Fibroblast of pulmonary artery (primary cell): ENCODE measurements at regions not wholly inside any gene's neighbourhood (a gene's known extent, or its start where the extent isn't known, plus 50 kb on each side); places are given as distances from the start of the nearest gene placed in this dataset.

Source experiments
- DNase-seq: peaks from one replicate; pipeline ENCODE4 v3.0.0-alpha.2; 2010; ENCODE audit warnings: low read depth
- H3K4me3 ChIP-seq: replicated peaks from 2 replicates; pipeline ENCODE4 v1.5.1; 2011; ENCODE audit warnings: low read depth, mild to moderate bottlenecking, control low read depth, low read length, moderate library complexity
- TF ChIP-seq, protein P1 (sequence below): IDR thresholded peaks from 2 replicates; pipeline ENCODE4 v1.5.1; 2011; ENCODE audit warnings: mild to moderate bottlenecking, control low read depth, low read length, inconsistent platforms; ENCODE audit errors: missing control alignments

GRCh38 chr1:68651115-68651514 is 154.2 kb upstream of the DEPDC1 start:
- no peak for DNase-seq
- TF ChIP-seq, protein P1, sequence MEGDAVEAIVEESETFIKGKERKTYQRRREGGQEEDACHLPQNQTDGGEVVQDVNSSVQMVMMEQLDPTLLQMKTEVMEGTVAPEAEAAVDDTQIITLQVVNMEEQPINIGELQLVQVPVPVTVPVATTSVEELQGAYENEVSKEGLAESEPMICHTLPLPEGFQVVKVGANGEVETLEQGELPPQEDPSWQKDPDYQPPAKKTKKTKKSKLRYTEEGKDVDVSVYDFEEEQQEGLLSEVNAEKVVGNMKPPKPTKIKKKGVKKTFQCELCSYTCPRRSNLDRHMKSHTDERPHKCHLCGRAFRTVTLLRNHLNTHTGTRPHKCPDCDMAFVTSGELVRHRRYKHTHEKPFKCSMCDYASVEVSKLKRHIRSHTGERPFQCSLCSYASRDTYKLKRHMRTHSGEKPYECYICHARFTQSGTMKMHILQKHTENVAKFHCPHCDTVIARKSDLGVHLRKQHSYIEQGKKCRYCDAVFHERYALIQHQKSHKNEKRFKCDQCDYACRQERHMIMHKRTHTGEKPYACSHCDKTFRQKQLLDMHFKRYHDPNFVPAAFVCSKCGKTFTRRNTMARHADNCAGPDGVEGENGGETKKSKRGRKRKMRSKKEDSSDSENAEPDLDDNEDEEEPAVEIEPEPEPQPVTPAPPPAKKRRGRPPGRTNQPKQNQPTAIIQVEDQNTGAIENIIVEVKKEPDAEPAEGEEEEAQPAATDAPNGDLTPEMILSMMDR: no peak
- no peak overlapping the region for H3K4me3 ChIP-seq

DNA sequence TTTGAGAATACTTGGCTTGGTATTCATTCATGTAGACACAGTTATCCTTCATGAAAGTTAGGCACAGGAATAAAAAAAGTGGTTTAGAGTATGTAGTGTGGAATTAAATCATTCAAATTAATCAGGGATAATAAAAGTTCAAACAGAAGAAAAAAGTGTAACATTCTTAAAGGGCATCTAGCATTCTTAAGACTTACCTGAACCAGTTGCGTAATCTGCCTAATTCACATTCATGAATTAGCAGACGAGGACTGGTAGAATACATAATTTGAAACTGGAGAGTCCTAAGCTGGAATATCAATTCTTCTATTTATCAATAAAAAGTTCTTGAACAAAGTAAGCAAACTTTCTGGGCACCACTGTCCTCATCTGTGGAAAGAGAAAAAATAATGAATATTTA is 157.0 kb upstream of the DEPDC1 start:
- no peak for DNase-seq

GRCh38 chr1:68673771-68674170 is 176.9 kb upstream of the DEPDC1 start:
- no peak overlapping the region for H3K4me3 ChIP-seq
- DNase-seq: peak; percentile 28
- TF ChIP-seq, protein P1: no peak

More for the DNA sequence above, 157.0 kb upstream of the DEPDC1 start:
- H3K4me3 ChIP-seq: no peak overlapping the region
- TF ChIP-seq, protein P1: no peak

DNA sequence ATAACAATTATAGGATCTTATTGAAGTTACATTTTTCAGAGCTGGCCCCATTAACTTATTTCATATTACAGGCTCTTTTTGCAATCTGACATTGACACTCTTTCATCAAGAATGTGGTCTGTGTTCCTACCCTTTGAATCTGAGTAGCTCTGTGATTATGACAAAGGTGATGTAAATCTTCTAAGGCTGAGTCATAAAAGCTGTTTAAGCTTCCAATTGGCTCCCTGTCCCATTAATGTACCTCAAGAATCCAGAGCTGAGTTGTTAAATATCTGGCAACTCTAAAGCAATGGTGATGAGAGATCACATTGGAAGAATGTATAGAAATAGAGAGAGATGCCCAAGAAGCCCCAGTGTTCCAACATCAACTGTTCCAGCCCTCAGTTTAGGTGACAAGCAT is 178.5 kb upstream of the DEPDC1 start:
- DNase-seq: no peak
- TF ChIP-seq, protein P1: no peak
- no peak overlapping the region for H3K4me3 ChIP-seq

GRCh38 chr1:68677684-68678351 is 180.9 kb upstream of the DEPDC1 start:
- no peak overlapping the region for H3K4me3 ChIP-seq
- no peak for DNase-seq
- TF ChIP-seq, protein P1: no peak

DNA sequence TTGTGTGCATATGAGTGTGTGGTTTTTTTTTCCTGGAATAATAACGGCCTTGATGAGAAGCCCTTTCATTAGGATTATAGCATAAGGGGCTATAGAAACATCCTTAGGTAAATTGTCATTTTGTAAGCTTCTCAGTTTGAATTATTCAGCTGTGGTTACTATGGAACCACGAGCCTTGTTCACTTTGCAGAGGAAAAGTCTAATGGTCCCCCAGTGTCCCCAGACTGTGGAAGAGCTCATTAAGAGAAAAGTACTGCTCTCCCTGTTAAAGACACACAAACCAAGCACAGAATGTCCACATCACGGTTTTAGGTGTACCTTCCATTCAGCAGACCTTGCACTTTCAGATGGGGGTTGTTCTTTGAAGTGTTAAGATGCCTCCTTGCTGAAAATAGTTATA is 199.3 kb upstream of the DEPDC1 start:
- H3K4me3 ChIP-seq: no peak overlapping the region
- TF ChIP-seq, protein P1: no peak
- DNase-seq: no peak

DNA sequence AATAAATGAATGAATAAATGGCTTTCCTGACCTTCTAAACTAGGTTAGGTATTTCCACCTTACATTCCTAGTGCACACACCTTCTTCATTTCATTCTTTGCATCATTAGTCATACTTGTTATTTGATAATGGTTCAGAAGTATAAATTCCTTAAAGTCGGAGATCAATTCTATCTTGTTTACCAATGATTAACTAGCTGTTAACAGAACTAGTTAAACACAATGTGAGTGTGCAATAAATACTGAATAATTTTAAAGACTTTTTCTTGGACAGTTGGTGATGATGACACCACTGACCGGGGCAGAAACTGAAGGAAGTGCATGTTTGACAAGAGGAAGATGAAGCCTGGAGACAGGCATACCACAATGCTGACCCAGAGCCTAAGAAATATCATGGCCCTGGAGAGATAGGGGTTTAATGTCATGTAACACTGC is 207.1 kb upstream of the DEPDC1 start:
- TF ChIP-seq, protein P1: no peak
- H3K4me3 ChIP-seq: no peak overlapping the region
- no peak for DNase-seq
